Esophagus muscularis mucosa (tissue), 3 donors: ENCODE measurements at regions not wholly inside any gene's neighbourhood (a gene's known extent, or its start where the extent isn't known, plus 50 kb on each side); places are given as distances from the start of the nearest gene placed in this dataset.

Experiments used
- EP300 ChIP-seq: sonication (generic); formaldehyde crosslinking; IDR thresholded peaks from one replicate; pipeline ENCODE4 v1.6.1; 2017; ENCODE audit warnings: antibody characterized with exemption
- TF ChIP-seq, protein P1 (sequence below), 3 experiments: fragments of 200-600 bp in 2 of 3; fragments of 450-650 bp in 1 of 3; sonication (generic) in 2 of 3; IDR thresholded peaks; one replicate each; pipeline ENCODE4 v1.5.1; 2017 to 2019; ENCODE audit warnings: antibody characterized with exemption in 3 of 3, mild to moderate bottlenecking in 2 of 3, moderate library complexity in 1 of 3

DNA sequence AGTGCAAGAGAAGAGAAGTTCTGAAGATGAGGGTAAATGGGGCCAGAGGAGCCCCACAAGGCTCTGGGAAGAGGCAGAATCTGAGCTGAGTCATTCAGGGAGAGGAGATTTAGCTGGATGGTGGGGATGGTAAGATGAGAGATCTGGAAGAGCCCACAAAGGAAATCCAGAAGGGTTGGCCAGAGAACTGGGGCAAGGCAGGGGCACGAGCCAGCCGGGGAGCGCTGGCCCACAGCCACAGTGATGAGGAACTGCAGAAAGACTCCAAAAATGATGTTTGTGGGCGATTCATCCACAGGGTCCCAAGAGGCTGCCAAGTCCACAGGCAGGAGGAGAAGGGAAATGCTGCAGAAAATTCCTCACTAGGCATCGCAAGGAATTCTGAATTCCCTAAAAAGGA is 75.9 kb upstream of the ATP2B2 start:
- TF ChIP-seq, protein P1, sequence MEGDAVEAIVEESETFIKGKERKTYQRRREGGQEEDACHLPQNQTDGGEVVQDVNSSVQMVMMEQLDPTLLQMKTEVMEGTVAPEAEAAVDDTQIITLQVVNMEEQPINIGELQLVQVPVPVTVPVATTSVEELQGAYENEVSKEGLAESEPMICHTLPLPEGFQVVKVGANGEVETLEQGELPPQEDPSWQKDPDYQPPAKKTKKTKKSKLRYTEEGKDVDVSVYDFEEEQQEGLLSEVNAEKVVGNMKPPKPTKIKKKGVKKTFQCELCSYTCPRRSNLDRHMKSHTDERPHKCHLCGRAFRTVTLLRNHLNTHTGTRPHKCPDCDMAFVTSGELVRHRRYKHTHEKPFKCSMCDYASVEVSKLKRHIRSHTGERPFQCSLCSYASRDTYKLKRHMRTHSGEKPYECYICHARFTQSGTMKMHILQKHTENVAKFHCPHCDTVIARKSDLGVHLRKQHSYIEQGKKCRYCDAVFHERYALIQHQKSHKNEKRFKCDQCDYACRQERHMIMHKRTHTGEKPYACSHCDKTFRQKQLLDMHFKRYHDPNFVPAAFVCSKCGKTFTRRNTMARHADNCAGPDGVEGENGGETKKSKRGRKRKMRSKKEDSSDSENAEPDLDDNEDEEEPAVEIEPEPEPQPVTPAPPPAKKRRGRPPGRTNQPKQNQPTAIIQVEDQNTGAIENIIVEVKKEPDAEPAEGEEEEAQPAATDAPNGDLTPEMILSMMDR (IDR thresholded peaks at IDR 0.05), result no peak
- no peak for TF ChIP-seq EP300
